ENCODE measurements at regions not wholly inside any gene's neighbourhood (a gene's known extent, or its start where the extent isn't known, plus 50 kb on each side); places are given as distances from the start of the nearest gene placed in this dataset.
"Not testable (repeated sequence)": the region's sequence is repeated elsewhere in the genome, so short reads cannot be mapped to it uniquely, and the experiment has no call there.

DNA sequence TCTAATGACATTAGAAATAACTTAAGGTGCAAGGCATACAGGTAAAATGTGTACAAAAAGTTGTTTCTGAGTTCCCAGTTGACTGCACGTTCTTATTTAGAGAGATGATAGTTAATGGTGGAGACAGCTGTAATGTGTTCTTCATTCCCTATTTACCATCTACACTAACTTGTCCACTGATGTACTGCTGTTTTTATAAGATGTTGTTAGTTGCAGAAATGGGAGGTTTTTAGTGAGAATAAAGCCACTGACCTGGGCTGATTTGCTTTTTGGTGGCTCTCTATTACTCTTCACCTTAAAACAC is 122.9 kb upstream of the LYPLAL1 start:
- no peak for DNase-seq (ENCODE audit: low read depth)

GRCh38 chr1:219051547-219051946 is 122.1 kb upstream of the LYPLAL1 start:
- no peak for DNase-seq (ENCODE audit: low read depth)

- no peak for DNase-seq (ENCODE audit: low read depth)
Observed at GRCh38 chr1:219058891-219059820, 114.5 kb upstream of the LYPLAL1 start.

- DNase-seq (ENCODE audit: low read depth) = no peak
Observed at GRCh38 chr1:219060798-219061197, 112.9 kb upstream of the LYPLAL1 start.

- no peak for DNase-seq (ENCODE audit: low read depth)
Observed at GRCh38 chr1:219062161-219062560, 111.5 kb upstream of the LYPLAL1 start.

DNA sequence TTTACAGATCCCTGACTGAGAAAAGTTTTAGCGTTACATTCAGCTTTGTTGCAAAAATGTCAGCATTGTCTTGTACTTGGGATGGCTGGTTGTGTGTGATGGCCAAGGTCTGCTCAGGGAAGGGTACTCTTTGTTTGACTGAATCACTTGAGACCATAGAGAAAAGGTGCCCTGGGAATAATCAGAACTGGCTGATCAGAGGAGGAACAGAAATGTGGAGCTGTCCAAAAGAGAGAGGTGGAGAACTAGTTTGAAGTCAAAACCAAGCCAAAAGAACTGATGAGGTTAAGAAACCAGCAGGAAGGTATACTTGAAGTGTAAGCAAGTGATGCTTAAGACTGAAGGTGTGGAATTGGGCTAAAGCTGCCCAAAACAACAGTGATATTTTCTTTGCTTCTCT is 107.6 kb upstream of the LYPLAL1 start:
- no peak for DNase-seq (ENCODE audit: low read depth)

DNA sequence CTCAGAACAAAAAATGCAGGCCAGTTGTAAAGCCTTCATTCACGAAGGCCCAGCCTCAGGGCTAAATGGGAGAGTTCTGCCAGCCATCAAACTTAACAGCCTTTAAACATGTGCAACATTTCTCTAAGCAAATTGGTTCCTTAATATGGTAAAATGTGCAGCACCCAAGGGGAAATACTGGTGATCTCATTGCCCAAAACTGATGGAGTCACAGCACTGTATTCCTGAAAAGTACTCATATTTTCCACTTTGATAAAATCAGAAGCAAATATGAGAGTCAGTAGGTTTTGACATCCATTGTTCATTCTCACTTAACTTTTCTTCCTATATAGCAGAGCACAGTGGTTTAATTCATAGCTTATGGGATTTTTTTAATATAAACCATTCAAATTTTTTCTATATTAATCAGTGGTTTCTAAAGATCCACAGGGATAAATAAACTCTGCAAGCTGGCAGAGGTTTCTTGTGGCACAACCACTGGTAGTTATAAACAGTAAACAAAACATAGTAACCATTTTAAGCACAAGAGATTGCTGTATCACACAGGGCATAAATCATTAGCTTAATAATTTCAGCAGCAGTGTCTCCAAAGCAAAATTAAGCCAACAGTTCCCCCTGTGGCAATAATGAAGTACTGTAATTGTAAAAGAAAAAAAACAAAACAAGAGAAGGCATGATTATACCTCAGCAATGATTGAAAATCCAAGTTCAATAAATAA is 106.9 kb upstream of the LYPLAL1 start:
- DNase-seq (ENCODE audit: low read depth) = no peak

DNA sequence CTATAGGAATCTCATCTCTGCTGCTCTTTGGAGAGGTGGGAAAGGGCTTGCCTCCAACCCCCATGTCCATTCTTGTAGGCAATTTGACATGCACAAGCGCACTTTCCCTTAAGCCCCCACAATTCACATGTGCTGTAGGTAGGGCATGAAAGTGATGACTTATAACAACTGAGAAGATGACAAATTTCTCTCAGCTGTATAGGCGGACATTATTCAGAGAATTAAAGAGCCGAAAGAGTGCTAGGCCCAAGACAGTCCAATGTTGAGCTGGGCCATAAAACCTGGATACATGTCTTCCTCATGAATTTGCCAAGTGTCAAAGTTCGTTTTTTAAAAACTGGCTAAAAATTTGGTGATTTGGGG is 106.3 kb upstream of the LYPLAL1 start:
- no peak for DNase-seq (ENCODE audit: low read depth)

- not testable (repeated sequence) for DNase-seq (ENCODE audit: low read depth)
Observed at GRCh38 chr1:219070395-219070794, 103.3 kb upstream of the LYPLAL1 start.

DNA sequence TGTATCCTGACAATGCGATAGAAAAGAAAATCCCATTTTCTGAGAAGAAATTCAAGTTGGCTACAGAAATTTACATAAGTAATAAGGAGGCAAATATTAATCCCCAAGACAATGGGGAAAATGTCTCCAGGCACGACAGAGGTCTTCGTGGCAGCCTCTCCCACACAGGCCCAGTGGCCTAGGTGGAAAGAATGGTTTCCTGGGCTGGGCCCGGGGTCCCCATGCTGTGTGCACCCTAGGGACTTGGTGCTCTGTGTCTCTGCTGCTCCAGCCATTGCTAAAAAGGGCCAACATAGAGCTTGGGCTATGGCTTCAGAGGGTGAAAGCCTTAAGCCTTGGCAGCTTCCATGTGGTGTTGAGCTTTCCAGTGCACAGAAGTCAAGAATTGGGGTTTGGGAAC is 102.5 kb upstream of the LYPLAL1 start:
- no peak for DNase-seq (ENCODE audit: low read depth)

- DNase-seq (ENCODE audit: low read depth) = no peak
Observed at GRCh38 chr1:219072329-219072728, 101.3 kb upstream of the LYPLAL1 start.

GRCh38 chr1:219074084-219074728 is 99.5 kb upstream of the LYPLAL1 start:
- DNase-seq (ENCODE audit: low read depth) = no peak

DNA sequence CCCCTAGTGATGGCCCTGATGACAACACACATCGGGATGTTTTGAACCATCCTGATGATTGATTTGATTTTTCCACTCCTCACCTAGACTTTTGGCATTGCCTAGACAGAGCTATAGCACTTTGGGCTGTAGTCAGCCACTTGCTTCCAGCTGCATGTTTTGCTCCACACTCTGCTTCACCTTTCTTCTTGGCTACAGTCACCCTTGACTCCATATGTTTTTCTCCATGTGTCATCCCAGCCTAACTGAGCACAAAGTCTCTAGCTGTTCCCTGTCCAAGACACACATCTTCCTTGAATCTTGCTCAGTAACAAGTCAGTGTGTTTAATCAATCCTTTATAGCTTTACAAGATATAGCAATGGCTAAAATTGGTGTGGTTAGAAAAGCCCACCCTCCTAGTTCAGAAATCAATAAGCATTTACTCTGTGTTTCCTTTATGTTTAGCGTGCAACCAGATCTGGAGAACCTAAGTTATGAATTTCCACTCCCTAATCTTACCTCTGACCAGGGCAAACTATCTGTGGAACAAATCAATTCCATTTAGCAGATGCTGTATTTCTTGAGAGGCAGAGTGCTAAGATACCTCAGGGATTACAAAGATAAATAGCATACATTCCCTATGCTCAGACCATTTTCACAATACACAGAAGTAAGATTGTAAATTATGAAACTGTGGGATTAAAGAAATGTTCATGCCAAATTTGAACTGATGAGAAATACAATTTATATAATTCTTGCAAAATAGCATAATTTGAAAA is 98.4 kb upstream of the LYPLAL1 start:
- peak; percentile 59 for DNase-seq (ENCODE audit: low read depth)

- DNase-seq (ENCODE audit: low read depth) = no peak
Observed at GRCh38 chr1:219076326-219076937, 97.2 kb upstream of the LYPLAL1 start.

GRCh38 chr1:219077767-219078166 is 95.9 kb upstream of the LYPLAL1 start:
- DNase-seq (ENCODE audit: low read depth) = not testable (repeated sequence)

- no peak for DNase-seq (ENCODE audit: low read depth)
Observed at GRCh38 chr1:219081943-219082925, 91.4 kb upstream of the LYPLAL1 start.

- no peak for DNase-seq (ENCODE audit: low read depth)
Observed at GRCh38 chr1:219083631-219084030, 90.0 kb upstream of the LYPLAL1 start.

- DNase-seq (ENCODE audit: low read depth) = no peak
Observed at GRCh38 chr1:219085082-219085481, 88.6 kb upstream of the LYPLAL1 start.

DNA sequence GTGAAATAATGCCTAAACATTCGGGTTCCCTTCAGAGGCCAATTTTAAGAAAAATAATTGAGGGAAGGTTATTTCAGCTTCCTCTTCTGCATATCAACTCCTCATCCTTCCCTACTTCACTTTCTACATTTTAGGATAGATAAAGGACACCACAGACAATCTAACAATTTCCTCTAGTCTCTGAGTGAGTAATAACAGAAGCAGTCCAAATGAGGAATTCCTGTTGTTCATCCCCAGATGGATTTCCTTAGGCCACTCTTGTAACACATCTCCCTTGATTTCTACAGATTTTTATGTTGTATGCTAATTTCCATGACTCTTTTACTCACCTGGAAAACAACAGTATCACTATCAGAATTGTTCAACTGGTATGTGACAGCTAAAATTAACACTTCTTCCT is 87.7 kb upstream of the LYPLAL1 start:
- no peak for DNase-seq (ENCODE audit: low read depth)

GRCh38 chr1:219086956-219087469 is 86.7 kb upstream of the LYPLAL1 start:
- DNase-seq (ENCODE audit: low read depth) = no peak
